SIG-M5 treated with dmso at 0.1 percent for 504 hours (cell line): ENCODE measurements at regions not wholly inside any gene's neighbourhood (a gene's known extent, or its start where the extent isn't known, plus 50 kb on each side); places are given as distances from the start of the nearest gene placed in this dataset.
"Not testable (repeated sequence)": the region's sequence is repeated elsewhere in the genome, so short reads cannot be mapped to it uniquely, and the experiment has no call there.

Source experiments
- DNase-seq: peaks from one replicate; lab custom pipeline; 2025; ENCODE audit not compliant: unreplicated experiment; lab: John Stamatoyannopoulos, UW

- no peak for DNase-seq
Observed at GRCh38 chr3:5929027-5929426, 741.5 kb downstream of the EDEM1 start.

DNA sequence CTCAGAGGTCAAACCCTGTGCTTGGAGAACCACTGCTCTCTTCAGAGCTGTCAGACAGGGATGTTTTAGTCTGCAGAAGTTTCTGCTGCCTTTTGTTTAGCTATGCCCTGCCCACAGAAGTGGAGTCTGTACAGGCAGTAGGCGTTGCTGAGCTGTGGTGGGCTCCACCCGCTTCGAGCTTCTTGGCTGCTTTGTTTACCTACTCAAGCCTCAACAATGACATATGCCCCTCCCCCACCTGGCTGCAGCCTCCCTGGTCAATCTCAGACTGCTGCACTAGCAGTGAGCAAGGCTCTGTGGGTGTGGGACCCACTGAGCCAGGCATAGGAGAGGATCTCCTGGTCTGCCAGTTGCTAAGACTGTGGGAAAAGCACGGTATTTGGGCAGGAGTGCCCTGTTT, 756.6 kb downstream of the EDEM1 start:
- not testable (repeated sequence) for DNase-seq

DNA sequence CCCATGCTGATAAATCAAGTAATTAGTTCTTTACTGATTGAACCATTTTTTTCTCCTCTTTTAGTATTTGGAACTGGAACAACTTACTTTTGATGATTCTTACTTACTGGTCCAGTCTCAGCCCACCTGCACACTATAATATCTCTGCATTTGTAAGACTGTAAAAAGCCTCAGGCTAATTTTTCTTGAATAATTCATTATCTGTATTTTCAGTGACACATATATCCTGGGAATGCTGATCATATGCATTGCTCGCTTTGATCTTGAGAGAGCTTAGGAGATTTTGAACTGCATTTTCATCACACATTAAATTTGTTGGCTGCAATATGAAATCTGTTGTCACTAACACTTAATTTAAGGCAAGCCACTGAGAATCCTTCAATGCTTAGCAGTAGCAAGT, 760.6 kb downstream of the EDEM1 start:
- no peak for DNase-seq

DNA sequence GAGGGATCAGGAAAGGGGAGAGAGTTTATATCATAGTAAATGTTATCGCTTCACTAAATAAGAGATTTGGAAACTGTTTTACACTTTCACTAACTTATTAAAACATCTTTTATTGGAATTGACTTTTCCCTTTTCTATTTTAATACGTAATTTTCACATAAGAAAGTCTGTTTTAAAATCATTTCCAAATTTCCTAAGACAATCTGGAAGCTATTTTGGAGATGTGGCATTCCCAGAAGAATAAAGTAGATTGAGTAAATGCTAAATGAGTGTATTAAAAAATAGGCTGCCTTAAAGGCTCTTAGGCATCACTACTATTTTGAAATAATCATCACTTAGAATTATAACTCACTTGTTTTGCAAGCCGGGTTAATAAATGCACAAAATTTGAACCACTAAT, 763.5 kb downstream of the EDEM1 start:
- DNase-seq: no peak

DNA sequence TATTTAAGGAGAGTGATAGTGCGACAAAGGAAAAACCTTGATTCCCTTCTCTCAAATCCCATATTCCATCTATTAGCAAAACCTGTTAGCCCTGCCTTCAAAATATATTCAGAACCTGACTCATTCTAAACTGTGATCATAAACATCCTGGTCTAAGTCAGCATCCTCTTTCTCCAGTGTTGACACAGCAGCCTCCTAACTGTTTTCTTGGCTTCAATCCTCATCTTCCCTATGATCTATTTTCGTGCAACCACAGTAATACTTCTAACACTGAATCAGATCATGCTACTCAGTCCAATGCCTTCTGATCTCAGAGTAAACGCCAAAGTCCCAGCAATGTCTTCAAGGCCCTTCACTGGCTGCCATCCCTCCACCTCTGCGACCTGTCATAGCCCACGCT, 785.1 kb downstream of the EDEM1 start:
- no peak for DNase-seq

DNA sequence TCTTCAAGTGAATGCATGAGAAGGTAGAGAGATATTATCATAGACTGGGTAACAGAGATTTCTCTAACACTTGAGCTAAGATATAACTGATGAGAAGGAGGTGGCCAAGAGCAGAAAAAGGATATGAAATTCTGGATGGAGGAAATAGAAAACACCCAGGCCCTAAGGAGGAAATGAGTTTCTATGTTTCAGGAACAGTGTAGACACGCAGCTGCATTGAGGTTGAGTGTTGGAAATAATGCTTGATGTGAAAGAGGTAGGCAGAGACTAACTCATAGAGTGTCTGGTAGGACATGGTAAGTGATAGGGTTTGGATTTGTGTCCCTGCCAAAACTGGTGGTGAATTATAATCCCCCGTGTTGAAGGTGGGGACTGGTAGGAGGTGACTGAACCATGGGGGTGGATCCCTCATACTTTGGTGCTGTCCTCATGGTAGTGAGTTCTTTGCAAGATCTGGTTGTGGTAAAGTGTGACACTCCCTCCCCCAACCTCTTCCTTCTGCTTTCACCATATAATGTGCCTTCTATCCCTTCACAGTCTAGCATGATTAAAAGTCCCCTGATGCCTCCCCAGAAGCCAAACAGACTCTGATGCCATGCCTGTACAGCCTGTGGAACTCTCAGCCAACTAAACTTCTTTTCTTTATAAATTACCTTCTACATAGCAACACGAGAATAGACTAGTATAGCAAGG, 787.3 kb downstream of the EDEM1 start:
- peak; percentile 12 for DNase-seq

DNA sequence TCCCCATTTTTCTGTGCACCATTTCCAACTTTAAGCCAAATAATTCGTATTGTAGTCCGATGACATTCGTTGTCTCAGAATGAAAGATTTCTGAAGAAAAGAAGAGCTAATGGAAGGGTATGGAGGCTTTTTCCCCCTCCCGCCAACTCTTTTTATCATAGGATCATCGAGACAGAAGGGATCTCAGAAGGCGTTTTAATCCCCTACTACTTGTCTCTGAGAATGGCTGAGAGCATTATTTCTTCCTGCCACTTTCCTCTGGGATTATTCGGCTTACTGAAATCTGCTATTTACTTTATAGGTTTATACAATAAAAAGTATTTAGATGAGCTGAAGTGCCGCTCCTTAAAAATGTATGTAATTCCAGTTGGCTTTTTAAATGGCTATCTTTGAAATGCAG, 789.8 kb downstream of the EDEM1 start:
- DNase-seq: no peak

DNA sequence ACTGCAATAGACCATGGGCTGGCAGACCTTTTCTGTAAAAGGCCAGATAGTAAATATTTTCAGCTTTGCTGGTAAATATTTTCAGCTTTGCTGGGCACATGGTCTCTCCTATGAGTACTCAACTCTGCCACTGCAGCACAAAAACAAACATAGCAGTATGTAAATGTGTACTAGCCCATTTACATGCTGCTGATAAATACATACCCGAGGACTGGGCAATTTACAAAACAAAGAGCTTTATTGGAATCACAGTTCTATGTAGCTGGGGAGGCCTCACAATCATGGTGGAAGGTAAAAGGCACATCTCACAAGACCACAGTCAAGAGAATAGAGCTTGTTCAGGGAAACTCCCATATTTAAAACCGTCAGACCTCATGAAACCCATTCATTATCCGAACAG, 793.0 kb downstream of the EDEM1 start:
- no peak for DNase-seq

DNA sequence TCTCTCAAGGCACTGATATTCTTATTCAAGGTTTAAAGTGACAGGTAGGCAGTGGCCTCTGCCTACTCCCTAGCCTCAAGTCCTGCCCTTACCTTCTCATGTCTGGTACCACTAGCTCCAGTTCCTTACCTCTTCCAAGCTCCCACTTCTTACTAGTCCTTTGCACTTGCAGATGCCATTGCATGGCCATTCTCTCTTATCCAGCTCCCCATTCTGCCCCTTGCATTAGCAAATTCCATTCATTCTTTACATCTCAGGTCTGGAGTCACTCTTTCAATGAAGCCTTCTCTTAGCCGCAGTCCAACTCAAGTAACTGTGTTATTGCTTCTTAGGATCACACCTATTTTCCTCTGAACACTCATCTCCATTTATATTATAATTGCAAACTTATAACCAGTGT, 807.1 kb downstream of the EDEM1 start:
- DNase-seq: no peak

GRCh38 chr3:6018456-6018855, 830.9 kb downstream of the EDEM1 start:
- no peak for DNase-seq

DNA sequence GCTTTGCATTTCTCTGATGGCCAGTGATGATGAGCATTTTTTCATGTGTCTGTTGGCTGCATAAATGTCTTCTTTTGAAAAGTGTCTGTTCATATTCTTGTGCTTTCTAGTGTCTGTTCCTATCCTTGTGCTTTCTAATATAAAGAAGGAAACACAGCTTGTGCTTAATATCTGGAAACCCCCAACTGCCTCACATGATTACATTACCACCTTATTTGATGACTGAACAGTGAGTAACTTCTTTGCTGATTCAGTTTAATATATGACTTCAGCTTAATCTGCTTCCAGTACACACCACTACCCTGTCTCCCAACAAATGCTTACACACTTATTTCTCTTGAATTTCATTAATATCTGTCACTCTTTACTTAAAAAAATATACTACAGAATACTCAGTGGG, 835.1 kb downstream of the EDEM1 start:
- no peak for DNase-seq

GRCh38 chr3:6025032-6025431, 835.9 kb upstream of the GRM7 start:
- no peak for DNase-seq

DNA sequence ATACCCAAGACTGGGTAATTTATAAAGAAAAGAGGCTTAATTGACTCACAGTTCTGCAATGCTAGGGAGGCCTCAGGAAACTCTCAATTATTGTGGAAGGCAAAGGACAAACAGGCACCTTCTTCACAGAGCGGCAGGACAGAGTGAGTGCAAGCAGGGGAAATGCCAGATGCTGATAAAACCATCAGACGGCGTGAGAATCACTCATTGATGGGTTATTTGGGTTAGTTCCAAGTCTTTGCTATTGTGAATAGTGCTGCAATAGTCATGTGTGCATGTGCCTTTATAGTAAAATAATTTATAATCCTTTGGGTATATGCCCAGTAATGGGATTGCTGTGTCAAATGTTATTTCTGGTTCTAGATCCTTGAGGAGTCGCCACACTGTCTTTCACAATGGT, 830.3 kb upstream of the GRM7 start:
- DNase-seq: not testable (repeated sequence)

GRCh38 chr3:6035626-6036025, 825.3 kb upstream of the GRM7 start:
- no peak for DNase-seq

- DNase-seq: no peak
Observed at GRCh38 chr3:6039971-6040370, 820.9 kb upstream of the GRM7 start.

- no peak for DNase-seq
Observed at GRCh38 chr3:6041894-6042293, 819.0 kb upstream of the GRM7 start.

GRCh38 chr3:6047016-6047415, 813.9 kb upstream of the GRM7 start:
- DNase-seq: no peak

GRCh38 chr3:6060251-6060650, 800.7 kb upstream of the GRM7 start:
- DNase-seq: no peak

GRCh38 chr3:6062261-6063187, 798.4 kb upstream of the GRM7 start:
- no peak for DNase-seq

- no peak for DNase-seq
Observed at GRCh38 chr3:6066397-6066796, 794.5 kb upstream of the GRM7 start.

DNA sequence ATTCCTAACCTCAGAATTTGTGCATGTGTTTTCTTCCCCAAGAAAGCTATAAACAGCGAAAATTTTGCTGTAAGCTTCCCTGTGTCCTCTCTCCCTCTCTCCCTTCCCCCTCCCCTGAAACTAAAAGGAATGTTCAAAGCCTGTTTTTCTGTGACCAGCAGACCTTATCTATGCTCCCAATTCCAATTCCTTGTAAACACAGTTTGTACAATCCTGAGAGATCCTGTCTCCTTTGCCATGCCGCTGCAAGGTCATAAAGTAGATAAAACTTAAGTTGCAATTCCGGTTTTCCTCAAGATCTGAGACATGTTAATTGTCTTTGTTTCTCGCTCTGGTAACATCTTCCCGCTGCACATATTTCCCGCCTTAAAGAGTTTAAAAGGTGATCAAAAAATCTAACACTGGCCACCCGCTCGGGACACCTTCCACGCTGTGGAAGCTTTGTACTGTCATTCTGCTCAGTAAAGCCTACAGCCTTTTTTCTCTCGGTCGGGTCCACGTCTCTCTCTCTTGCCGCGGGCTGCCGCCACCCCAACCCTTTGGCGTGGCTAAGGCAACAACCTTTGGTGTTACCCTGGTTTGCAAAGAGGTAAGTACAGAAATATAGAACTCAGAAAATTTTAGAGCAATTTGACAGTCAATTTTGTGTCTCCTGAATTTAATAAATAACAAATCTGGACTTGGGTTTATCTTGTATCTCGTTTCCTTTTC, 793.9 kb upstream of the GRM7 start:
- DNase-seq: not testable (repeated sequence)

- DNase-seq: no peak
Observed at GRCh38 chr3:6074952-6075351, 786.0 kb upstream of the GRM7 start.
